ENCODE measurements at regions not wholly inside any gene's neighbourhood (a gene's known extent, or its start where the extent isn't known, plus 50 kb on each side); places are given as distances from the start of the nearest gene placed in this dataset.

DNA sequence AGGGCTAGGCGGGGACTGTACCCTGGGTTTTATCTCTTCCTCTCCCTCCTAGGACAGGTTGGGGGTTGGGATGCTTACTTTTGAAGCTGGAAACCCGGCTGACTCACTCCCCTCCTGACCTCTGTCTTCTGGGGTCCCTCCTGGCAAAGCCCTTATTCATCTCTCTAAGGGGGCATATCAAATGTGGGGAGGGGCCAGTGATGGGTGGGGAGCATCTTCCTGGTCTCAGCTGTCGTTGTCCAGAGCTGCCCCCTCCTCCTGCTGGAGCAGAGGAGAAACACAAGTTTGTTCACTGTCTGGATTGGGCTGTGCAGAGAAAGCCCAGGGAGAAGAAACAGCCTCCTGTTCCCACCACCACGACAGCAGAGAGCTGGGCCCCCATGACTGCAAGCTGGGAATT is 85.8 kb downstream of the TNFAIP2 start:
- Histone ChIP-seq H3K4me1 (ENCODE audit: control insufficient read depth, insufficient read depth, low read length) (no peaks in the 10 kb centered on the region), H3K9me3 (ENCODE audit: control insufficient read depth, insufficient read depth, low read depth, low read length) (no peaks in the 10 kb centered on the region), H3K4me3 (ENCODE audit: low read depth, low read length) (no peak overlapping the region), H3K27ac (ENCODE audit: extremely low read depth, low read depth, low read length) (no peak overlapping the region), H3K36me3 (ENCODE audit: control insufficient read depth in 2 of 2, insufficient read depth in 1 of 2, low read length in 2 of 2) (no peaks in the 10 kb centered on the region)
- CTCF ChIA-PET: interaction anchor here (1.2 kb wide), 1 partner anchor 26 kb away, joined by 4 read pairs; no protein-coding TSS in a partner anchor
- TF ChIP-seq ZNF626 (tag by site-specific recombination; IDR thresholded peaks at IDR 0.05): no peak
- TF ChIP-seq, protein P1, sequence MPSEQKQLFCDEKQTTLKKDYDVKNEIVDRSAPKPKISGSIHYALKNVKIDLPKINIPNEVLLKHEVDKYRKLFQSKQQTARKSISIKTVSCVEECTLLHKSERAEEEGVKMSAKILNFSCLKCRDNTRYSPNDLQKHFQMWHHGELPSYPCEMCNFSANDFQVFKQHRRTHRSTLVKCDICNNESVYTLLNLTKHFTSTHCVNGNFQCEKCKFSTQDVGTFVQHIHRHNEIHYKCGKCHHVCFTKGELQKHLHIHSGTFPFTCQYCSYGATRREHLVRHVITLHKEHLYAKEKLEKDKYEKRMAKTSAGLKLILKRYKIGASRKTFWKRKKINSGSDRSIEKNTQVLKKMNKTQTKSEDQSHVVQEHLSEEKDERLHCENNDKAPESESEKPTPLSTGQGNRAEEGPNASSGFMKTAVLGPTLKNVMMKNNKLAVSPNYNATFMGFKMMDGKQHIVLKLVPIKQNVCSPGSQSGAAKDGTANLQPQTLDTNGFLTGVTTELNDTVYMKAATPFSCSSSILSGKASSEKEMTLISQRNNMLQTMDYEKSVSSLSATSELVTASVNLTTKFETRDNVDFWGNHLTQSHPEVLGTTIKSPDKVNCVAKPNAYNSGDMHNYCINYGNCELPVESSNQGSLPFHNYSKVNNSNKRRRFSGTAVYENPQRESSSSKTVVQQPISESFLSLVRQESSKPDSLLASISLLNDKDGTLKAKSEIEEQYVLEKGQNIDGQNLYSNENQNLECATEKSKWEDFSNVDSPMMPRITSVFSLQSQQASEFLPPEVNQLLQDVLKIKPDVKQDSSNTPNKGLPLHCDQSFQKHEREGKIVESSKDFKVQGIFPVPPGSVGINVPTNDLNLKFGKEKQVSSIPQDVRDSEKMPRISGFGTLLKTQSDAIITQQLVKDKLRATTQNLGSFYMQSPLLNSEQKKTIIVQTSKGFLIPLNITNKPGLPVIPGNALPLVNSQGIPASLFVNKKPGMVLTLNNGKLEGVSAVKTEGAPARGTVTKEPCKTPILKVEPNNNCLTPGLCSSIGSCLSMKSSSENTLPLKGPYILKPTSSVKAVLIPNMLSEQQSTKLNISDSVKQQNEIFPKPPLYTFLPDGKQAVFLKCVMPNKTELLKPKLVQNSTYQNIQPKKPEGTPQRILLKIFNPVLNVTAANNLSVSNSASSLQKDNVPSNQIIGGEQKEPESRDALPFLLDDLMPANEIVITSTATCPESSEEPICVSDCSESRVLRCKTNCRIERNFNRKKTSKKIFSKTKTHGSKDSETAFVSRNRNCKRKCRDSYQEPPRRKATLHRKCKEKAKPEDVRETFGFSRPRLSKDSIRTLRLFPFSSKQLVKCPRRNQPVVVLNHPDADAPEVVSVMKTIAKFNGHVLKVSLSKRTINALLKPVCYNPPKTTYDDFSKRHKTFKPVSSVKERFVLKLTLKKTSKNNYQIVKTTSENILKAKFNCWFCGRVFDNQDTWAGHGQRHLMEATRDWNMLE (tag by site-specific recombination; conservative IDR thresholded peaks at IDR 0.05; ENCODE audit: low read depth): no peak
- POLR2A ChIA-PET: no interaction called here

DNA sequence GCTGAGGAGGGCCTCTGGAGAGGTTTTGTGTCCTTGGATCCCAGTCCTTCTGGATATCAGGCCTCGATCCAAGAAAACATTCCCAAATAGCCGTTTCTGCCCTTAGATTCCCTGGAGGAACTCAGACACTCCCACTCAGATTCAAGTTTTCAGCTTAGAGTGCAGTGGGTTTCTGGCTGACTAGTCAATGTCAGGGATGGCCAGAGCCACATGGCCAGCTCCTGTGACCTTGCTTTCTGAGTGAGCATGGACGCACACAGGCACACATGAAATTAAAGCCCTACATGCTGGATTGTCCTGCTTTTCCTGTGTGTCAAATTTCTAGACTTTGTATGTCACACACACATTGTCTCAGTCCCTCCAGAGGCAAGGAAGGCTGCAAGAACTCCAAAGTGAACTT is 86.2 kb downstream of the TNFAIP2 start:
- POLR2A ChIA-PET: no interaction called here
- Histone ChIP-seq H3K4me1 (ENCODE audit: control insufficient read depth, insufficient read depth, low read length) (no peaks in the 10 kb centered on the region), H3K27ac (ENCODE audit: extremely low read depth, low read depth, low read length) (no peak overlapping the region), H3K9me3 (ENCODE audit: control insufficient read depth, insufficient read depth, low read depth, low read length) (no peaks in the 10 kb centered on the region), H3K36me3 (ENCODE audit: control insufficient read depth in 2 of 2, insufficient read depth in 1 of 2, low read length in 2 of 2) (no peaks in the 10 kb centered on the region), H3K4me3 (ENCODE audit: low read depth, low read length) (no peak overlapping the region)
- CTCF ChIA-PET: interaction anchor here (0.6 to 1.2 kb wide), 2 partner anchors 14 to 25 kb away, joined by 3 to 4 read pairs; no protein-coding TSS in a partner anchor
- TF ChIP-seq BCL11B (tag by site-specific recombination; IDR thresholded peaks at IDR 0.05; ENCODE audit: low read depth) (no peak), TCF7L2 (IDR thresholded peaks at IDR 0.05; ENCODE audit: borderline replicate concordance, low read depth, low read length) (no peak), ZNF654 (tag by site-specific recombination; IDR thresholded peaks at IDR 0.05; ENCODE audit: low read depth) (no peak), ZNF416 (tag by site-specific recombination; IDR thresholded peaks at IDR 0.05) (no peak)

DNA sequence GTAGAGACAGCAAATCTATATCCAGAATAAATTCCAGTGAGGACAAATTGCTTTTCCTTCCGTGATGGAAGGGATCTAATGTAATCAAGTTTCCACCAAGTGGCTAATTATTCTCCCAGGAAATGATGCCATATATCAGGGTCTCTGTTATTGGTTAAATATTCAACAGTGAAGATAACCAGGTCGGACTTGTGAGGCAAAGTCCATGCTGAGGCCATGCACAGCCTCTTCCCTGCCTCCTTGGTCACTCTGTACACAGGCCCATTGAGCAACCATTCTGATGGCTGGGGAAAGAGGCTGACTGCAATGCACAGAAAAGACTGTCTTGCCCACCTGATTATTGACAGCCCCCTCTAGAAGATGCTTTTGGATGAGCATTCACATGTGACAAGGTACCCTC is 90.1 kb downstream of the TNFAIP2 start:
- POLR2A ChIA-PET: no interaction called here
- no peaks in the 10 kb centered on the region for H3K4me1 ChIP-seq (ENCODE audit: control insufficient read depth, insufficient read depth, low read length)
- CTCF ChIA-PET: no interaction called here
- H3K36me3 ChIP-seq (ENCODE audit: control insufficient read depth in 2 of 2, insufficient read depth in 1 of 2, low read length in 2 of 2): no peaks in the 10 kb centered on the region
- no peak overlapping the region for H3K4me3 ChIP-seq (ENCODE audit: low read depth, low read length)
- no peaks in the 10 kb centered on the region for H3K9me3 ChIP-seq (ENCODE audit: control insufficient read depth, insufficient read depth, low read depth, low read length)
- no peak overlapping the region for H3K27ac ChIP-seq (ENCODE audit: extremely low read depth, low read depth, low read length)
- TF ChIP-seq, protein P2, sequence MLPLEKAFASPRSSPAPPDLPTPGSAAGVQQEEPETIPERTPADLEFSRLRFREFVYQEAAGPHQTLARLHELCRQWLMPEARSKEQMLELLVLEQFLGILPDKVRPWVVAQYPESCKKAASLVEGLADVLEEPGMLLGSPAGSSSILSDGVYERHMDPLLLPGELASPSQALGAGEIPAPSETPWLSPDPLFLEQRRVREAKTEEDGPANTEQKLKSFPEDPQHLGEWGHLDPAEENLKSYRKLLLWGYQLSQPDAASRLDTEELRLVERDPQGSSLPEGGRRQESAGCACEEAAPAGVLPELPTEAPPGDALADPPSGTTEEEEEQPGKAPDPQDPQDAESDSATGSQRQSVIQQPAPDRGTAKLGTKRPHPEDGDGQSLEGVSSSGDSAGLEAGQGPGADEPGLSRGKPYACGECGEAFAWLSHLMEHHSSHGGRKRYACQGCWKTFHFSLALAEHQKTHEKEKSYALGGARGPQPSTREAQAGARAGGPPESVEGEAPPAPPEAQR (tag by site-specific recombination; IDR thresholded peaks at IDR 0.05): no peak
- TF ChIP-seq ZNF521 (tag by site-specific recombination; IDR thresholded peaks at IDR 0.05) (no peak), YY1 (tag by site-specific recombination; IDR thresholded peaks at IDR 0.05) (no peak), EGR2 (tag by site-specific recombination; IDR thresholded peaks at IDR 0.05; ENCODE audit: low read depth) (no peak), SCRT2 (tag by site-specific recombination; IDR thresholded peaks at IDR 0.05) (no peak), ZFP37 (tag by site-specific recombination; IDR thresholded peaks at IDR 0.05) (no peak), ZNF157 (tag by site-specific recombination; IDR thresholded peaks at IDR 0.05) (no peak), ZNF138 (tag by site-specific recombination; IDR thresholded peaks at IDR 0.05; ENCODE audit: borderline replicate concordance) (no peak), ZNF324 (tag by site-specific recombination; IDR thresholded peaks at IDR 0.05) (no peak), ZBTB48 (tag by site-specific recombination; IDR thresholded peaks at IDR 0.05) (no peak)
- TF ChIP-seq, protein P3, sequence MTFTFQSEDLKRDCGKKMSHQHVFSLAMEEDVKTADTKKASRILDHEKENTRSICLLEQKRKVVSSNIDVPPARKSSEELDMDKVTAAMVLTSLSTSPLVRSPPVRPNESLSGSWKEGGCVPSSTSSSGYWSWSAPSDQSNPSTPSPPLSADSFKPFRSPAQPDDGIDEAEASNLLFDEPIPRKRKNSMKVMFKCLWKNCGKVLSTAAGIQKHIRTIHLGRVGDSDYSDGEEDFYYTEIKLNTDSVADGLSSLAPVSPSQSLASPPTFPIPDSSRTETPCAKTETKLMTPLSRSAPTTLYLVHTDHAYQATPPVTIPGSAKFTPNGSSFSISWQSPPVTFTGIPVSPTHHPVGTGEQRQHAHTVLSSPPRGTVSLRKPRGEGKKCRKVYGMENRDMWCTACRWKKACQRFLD (tag by site-specific recombination; IDR thresholded peaks at IDR 0.05): no peak
- TF ChIP-seq, protein P4, sequence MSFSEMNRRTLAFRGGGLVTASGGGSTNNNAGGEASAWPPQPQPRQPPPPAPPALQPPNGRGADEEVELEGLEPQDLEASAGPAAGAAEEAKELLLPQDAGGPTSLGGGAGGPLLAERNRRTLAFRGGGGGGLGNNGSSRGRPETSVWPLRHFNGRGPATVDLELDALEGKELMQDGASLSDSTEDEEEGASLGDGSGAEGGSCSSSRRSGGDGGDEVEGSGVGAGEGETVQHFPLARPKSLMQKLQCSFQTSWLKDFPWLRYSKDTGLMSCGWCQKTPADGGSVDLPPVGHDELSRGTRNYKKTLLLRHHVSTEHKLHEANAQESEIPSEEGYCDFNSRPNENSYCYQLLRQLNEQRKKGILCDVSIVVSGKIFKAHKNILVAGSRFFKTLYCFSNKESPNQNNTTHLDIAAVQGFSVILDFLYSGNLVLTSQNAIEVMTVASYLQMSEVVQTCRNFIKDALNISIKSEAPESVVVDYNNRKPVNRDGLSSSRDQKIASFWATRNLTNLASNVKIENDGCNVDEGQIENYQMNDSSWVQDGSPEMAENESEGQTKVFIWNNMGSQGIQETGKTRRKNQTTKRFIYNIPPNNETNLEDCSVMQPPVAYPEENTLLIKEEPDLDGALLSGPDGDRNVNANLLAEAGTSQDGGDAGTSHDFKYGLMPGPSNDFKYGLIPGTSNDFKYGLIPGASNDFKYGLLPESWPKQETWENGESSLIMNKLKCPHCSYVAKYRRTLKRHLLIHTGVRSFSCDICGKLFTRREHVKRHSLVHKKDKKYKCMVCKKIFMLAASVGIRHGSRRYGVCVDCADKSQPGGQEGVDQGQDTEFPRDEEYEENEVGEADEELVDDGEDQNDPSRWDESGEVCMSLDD (tag by site-specific recombination; IDR thresholded peaks at IDR 0.05): no peak
- TF ChIP-seq, protein P5, sequence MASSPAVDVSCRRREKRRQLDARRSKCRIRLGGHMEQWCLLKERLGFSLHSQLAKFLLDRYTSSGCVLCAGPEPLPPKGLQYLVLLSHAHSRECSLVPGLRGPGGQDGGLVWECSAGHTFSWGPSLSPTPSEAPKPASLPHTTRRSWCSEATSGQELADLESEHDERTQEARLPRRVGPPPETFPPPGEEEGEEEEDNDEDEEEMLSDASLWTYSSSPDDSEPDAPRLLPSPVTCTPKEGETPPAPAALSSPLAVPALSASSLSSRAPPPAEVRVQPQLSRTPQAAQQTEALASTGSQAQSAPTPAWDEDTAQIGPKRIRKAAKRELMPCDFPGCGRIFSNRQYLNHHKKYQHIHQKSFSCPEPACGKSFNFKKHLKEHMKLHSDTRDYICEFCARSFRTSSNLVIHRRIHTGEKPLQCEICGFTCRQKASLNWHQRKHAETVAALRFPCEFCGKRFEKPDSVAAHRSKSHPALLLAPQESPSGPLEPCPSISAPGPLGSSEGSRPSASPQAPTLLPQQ (tag by site-specific recombination; IDR thresholded peaks at IDR 0.05): no peak

All from HEK293 (cell line).